GM12801 (cell line): ENCODE measurements at regions not wholly inside any gene's neighbourhood (a gene's known extent, or its start where the extent isn't known, plus 50 kb on each side); places are given as distances from the start of the nearest gene placed in this dataset.

Source experiments
- CTCF ChIP-seq: IDR thresholded peaks from one replicate; pipeline ENCODE4 v1.5.1; 2011; ENCODE audit warnings: control low read depth; ENCODE audit not compliant: insufficient read length; ENCODE audit errors: extremely low read depth

GRCh38 chr12:89181271-89181920, 170.9 kb downstream of the DUSP6 start:
- TF ChIP-seq CTCF = no peak

GRCh38 chr12:89180496-89180895, 171.8 kb downstream of the DUSP6 start:
- TF ChIP-seq CTCF = no peak

- no peak for TF ChIP-seq CTCF
These were observed 172.3 kb downstream of the DUSP6 start for GRCh38 chr12:89179983-89180382.

- TF ChIP-seq CTCF = no peak
These were observed 173.1 kb downstream of the DUSP6 start for GRCh38 chr12:89179245-89179644.

GRCh38 chr12:89177802-89178395, 174.4 kb downstream of the DUSP6 start:
- TF ChIP-seq CTCF = no peak

- no peak for TF ChIP-seq CTCF
These were observed 175.6 kb downstream of the DUSP6 start for GRCh38 chr12:89176676-89177075.

GRCh38 chr12:89173678-89174077, 178.6 kb downstream of the DUSP6 start:
- no peak for TF ChIP-seq CTCF
